CD4-positive, alpha-beta memory T cell (primary cell): ENCODE measurements at regions not wholly inside any gene's neighbourhood (a gene's known extent, or its start where the extent isn't known, plus 50 kb on each side); places are given as distances from the start of the nearest gene placed in this dataset.
A peak's percentile ranks its signal among the peaks of the same experiment; 100 is the strongest.
"Not testable (repeated sequence)": the region's sequence is repeated elsewhere in the genome, so short reads cannot be mapped to it uniquely, and the experiment has no call there.

ENCODE experiments used
- CTCF ChIA-PET: fragments of 350-600 bp; sonication (Branson Sonifier 250); formaldehyde crosslinking; loops from one replicate; lab custom pipeline; 2021; ENCODE audit warnings: inconsistent platforms; ENCODE audit not compliant: partially characterized antibody; lab: Charles Lee
- POLR2A ChIA-PET: fragments of 350-600 bp; sonication (Branson Sonifier 250); formaldehyde crosslinking; loops from one replicate; lab custom pipeline; 2021; ENCODE audit not compliant: partially characterized antibody; lab: Charles Lee
- DNase-seq, 5 donors: peaks; one replicate each; pipeline versions ENCODE4 v3.0.0 to v3.0.0-alpha.2; 2020 to 2022; ENCODE audit warnings: mixed read lengths in 1 of 5
- H3K27ac ChIP-seq: one replicate; pipeline ENCODE4 v1.7.0; 2013; ENCODE audit warnings: low read depth, low read length
- H3K27me3 ChIP-seq: 2 replicates; pipeline ENCODE4 v1.7.0; 2013; ENCODE audit warnings: mild to moderate bottlenecking, low read length, moderate library complexity; ENCODE audit not compliant: insufficient read depth
- H3K36me3 ChIP-seq: 2 replicates; pipeline ENCODE4 v1.7.0; 2013; ENCODE audit warnings: mild to moderate bottlenecking, low read length, moderate library complexity; ENCODE audit not compliant: insufficient read depth
- H3K4me1 ChIP-seq: 2 replicates; pipeline ENCODE4 v1.7.0; 2013; ENCODE audit warnings: mild to moderate bottlenecking, low read length, moderate library complexity; ENCODE audit not compliant: insufficient read depth
- H3K4me3 ChIP-seq, 2 donors: one replicate each; pipeline ENCODE4 v1.7.0; 2013; ENCODE audit warnings: low read length in 2 of 2, mild to moderate bottlenecking in 1 of 2
- H3K9me3 ChIP-seq, 2 donors: one replicate each; pipeline ENCODE4 v1.7.0; 2013; ENCODE audit warnings: low read length in 2 of 2, control low read depth in 1 of 2; ENCODE audit not compliant: control insufficient read depth in 1 of 2
- H3K27ac Mint-ChIP-seq, 7 donors: one replicate each; pipeline ENCODE4 v1.8.0; 2020 to 2021; ENCODE audit warnings: mixed read lengths in 7 of 7, mild to moderate bottlenecking in 6 of 7, inconsistent platforms in 3 of 7, moderate library complexity in 3 of 7
- H3K27me3 Mint-ChIP-seq, 2 donors: one replicate each; pipeline ENCODE4 v1.8.0; 2020 to 2021; ENCODE audit warnings: mixed read lengths in 2 of 2
- H3K36me3 Mint-ChIP-seq, 2 donors: one replicate each; pipeline ENCODE4 v1.8.0; 2020 to 2021; ENCODE audit warnings: mixed read lengths in 2 of 2, inconsistent platforms in 1 of 2, mild to moderate bottlenecking in 1 of 2
- H3K4me1 Mint-ChIP-seq, 4 donors: one replicate each; pipeline ENCODE4 v1.8.0; 2020 to 2021; ENCODE audit warnings: mixed read lengths in 4 of 4, mild to moderate bottlenecking in 1 of 4
- H3K4me3 Mint-ChIP-seq, 8 donors: one replicate each; pipeline ENCODE4 v1.8.0; 2020 to 2021; ENCODE audit warnings: mixed read lengths in 8 of 8, mild to moderate bottlenecking in 7 of 8, moderate library complexity in 6 of 8, inconsistent platforms in 3 of 8
- H3K9me3 Mint-ChIP-seq, 8 donors: one replicate each; pipeline ENCODE4 v1.8.0; 2020 to 2021; ENCODE audit warnings: mixed read lengths in 8 of 8, mild to moderate bottlenecking in 5 of 8, inconsistent platforms in 3 of 8, moderate library complexity in 1 of 8
- intact Hi-C: fragments of 100-400 bp; cut with micrococcal nuclease; formaldehyde crosslinking; loops from one replicate; pipeline ENCODE4 v1.15.1; 2023

- no peak overlapping the region for H3K27ac Mint-ChIP-seq
- Histone ChIP-seq H3K27me3 (no peaks in the 10 kb centered on the region), H3K9me3 (no peaks in the 10 kb centered on the region), H3K4me3 (no peak overlapping the region), H3K27ac (no peak overlapping the region), H3K4me1 (no peaks in the 10 kb centered on the region), H3K36me3 (no peaks in the 10 kb centered on the region)
- no peaks in the 10 kb centered on the region for H3K36me3 Mint-ChIP-seq
- ChIA-PET POLR2A (no interaction called here), CTCF (no interaction called here)
- H3K4me1 Mint-ChIP-seq = no peaks in the 10 kb centered on the region
- H3K4me3 Mint-ChIP-seq = no peak overlapping the region
- no peaks in the 10 kb centered on the region for H3K9me3 Mint-ChIP-seq
- peaks cover 0 to 3% of the 10 kb centered on the region in 2 donors for H3K27me3 Mint-ChIP-seq
- no peak for DNase-seq
- intact Hi-C loops = no loop called here
Measured at GRCh38 chr13:104944176-104944575, 1591.3 kb downstream of the EFNB2 start.

- Histone ChIP-seq H3K4me3 (no peak overlapping the region), H3K27me3 (no peaks in the 10 kb centered on the region), H3K36me3 (no peaks in the 10 kb centered on the region), H3K9me3 (no peaks in the 10 kb centered on the region), H3K27ac (no peak overlapping the region), H3K4me1 (no peaks in the 10 kb centered on the region)
- ChIA-PET CTCF (no interaction called here), POLR2A (no interaction called here)
- H3K27me3 Mint-ChIP-seq = peaks cover 0 to 3% of the 10 kb centered on the region in 2 donors
- no peak overlapping the region for H3K4me3 Mint-ChIP-seq
- no peaks in the 10 kb centered on the region for H3K4me1 Mint-ChIP-seq
- H3K27ac Mint-ChIP-seq = no peak overlapping the region
- no peaks in the 10 kb centered on the region for H3K9me3 Mint-ChIP-seq
- H3K36me3 Mint-ChIP-seq = no peaks in the 10 kb centered on the region
- DNase-seq = no peak
- intact Hi-C loops = no loop called here
Measured at GRCh38 chr13:104943331-104943730, 1592.1 kb downstream of the EFNB2 start.

GRCh38 chr13:104937881-104938280, 1597.6 kb downstream of the EFNB2 start:
- ChIA-PET CTCF (no interaction called here), POLR2A (no interaction called here)
- Histone ChIP-seq H3K36me3 (no peaks in the 10 kb centered on the region), H3K4me3 (no peak overlapping the region), H3K9me3 (no peaks in the 10 kb centered on the region), H3K4me1 (no peaks in the 10 kb centered on the region), H3K27ac (no peak overlapping the region), H3K27me3 (no peaks in the 10 kb centered on the region)
- Mint-ChIP-seq H3K27me3 (peaks cover 0 to 1% of the 10 kb centered on the region in 2 donors), H3K4me3 (no peak overlapping the region), H3K9me3 (peaks cover 0 to 4% (median 0%) of the 10 kb centered on the region in 8 donors), H3K4me1 (no peaks in the 10 kb centered on the region), H3K27ac (no peak overlapping the region), H3K36me3 (no peaks in the 10 kb centered on the region)
- DNase-seq = no peak
- intact Hi-C loops = no loop called here

- no peaks in the 10 kb centered on the region for H3K9me3 ChIP-seq
- no peaks in the 10 kb centered on the region for H3K27me3 ChIP-seq
- Mint-ChIP-seq H3K36me3 (no peaks in the 10 kb centered on the region), H3K4me3 (no peak overlapping the region), H3K9me3 (peaks cover 0 to 4% (median under 1%) of the 10 kb centered on the region in 8 donors), H3K27me3 (peaks cover 0 to under 1% of the 10 kb centered on the region in 2 donors), H3K4me1 (no peaks in the 10 kb centered on the region), H3K27ac (no peak overlapping the region)
- no peak overlapping the region for H3K4me3 ChIP-seq
- no peaks in the 10 kb centered on the region for H3K36me3 ChIP-seq
- H3K4me1 ChIP-seq = no peaks in the 10 kb centered on the region
- H3K27ac ChIP-seq = no peak overlapping the region
- intact Hi-C loops = no loop called here
- ChIA-PET CTCF (no interaction called here), POLR2A (no interaction called here)
- DNase-seq = no peak
Measured at GRCh38 chr13:104936304-104936703, 1599.2 kb downstream of the EFNB2 start.

GRCh38 chr13:104920513-104920912, 1614.9 kb downstream of the EFNB2 start:
- H3K27me3 Mint-ChIP-seq, H3K4me1 Mint-ChIP-seq, H3K4me1 ChIP-seq, POLR2A ChIA-PET, H3K36me3 Mint-ChIP-seq, H3K27ac Mint-ChIP-seq, H3K4me3 ChIP-seq, H3K27me3 ChIP-seq, CTCF ChIA-PET, intact Hi-C loops, H3K27ac ChIP-seq, H3K9me3 ChIP-seq, H3K4me3 Mint-ChIP-seq, H3K36me3 ChIP-seq: not testable (repeated sequence)
- H3K9me3 Mint-ChIP-seq = peaks cover 0 to 16% (median 5%) of the 10 kb centered on the region in 8 donors
- DNase-seq = peak in 1 of 5 donors; percentile 37

GRCh38 chr13:104920091-104920490, 1615.4 kb downstream of the EFNB2 start:
- no peak overlapping the region for H3K4me3 Mint-ChIP-seq
- no peak overlapping the region for H3K27ac ChIP-seq
- H3K4me1 ChIP-seq = no peaks in the 10 kb centered on the region
- no peaks in the 10 kb centered on the region for H3K4me1 Mint-ChIP-seq
- no peaks in the 10 kb centered on the region for H3K27me3 ChIP-seq
- no peaks in the 10 kb centered on the region for H3K36me3 Mint-ChIP-seq
- DNase-seq = no peak
- H3K9me3 ChIP-seq = no peaks in the 10 kb centered on the region
- H3K27ac Mint-ChIP-seq = no peak overlapping the region
- H3K36me3 ChIP-seq = no peaks in the 10 kb centered on the region
- no peak overlapping the region for H3K4me3 ChIP-seq
- CTCF ChIA-PET = no interaction called here
- intact Hi-C loops = no loop called here
- peaks cover 0 to 14% (median 5%) of the 10 kb centered on the region in 8 donors for H3K9me3 Mint-ChIP-seq
- H3K27me3 Mint-ChIP-seq = peaks cover 2 to 3% of the 10 kb centered on the region in 2 donors
- POLR2A ChIA-PET = no interaction called here

GRCh38 chr13:104900191-104900817, 1635.2 kb downstream of the EFNB2 start:
- Mint-ChIP-seq H3K27me3 (no peaks in the 10 kb centered on the region), H3K4me3 (no peak overlapping the region), H3K4me1 (no peaks in the 10 kb centered on the region), H3K9me3 (peaks cover 0 to 2% (median 0%) of the 10 kb centered on the region in 8 donors), H3K36me3 (no peaks in the 10 kb centered on the region), H3K27ac (no peak overlapping the region)
- ChIA-PET POLR2A (no interaction called here), CTCF (no interaction called here)
- Histone ChIP-seq H3K27me3 (no peaks in the 10 kb centered on the region), H3K36me3 (no peaks in the 10 kb centered on the region), H3K27ac (no peak overlapping the region), H3K4me1 (no peaks in the 10 kb centered on the region), H3K9me3 (no peaks in the 10 kb centered on the region), H3K4me3 (no peak overlapping the region)
- intact Hi-C loops = loop anchor here (10.0 kb wide), 1 partner anchor 84 kb away; no protein-coding TSS in a partner anchor
- no peak for DNase-seq
